BE2C (cell line): ENCODE measurements at regions not wholly inside any gene's neighbourhood (a gene's known extent, or its start where the extent isn't known, plus 50 kb on each side); places are given as distances from the start of the nearest gene placed in this dataset.

Experiments
- DNase-seq: peaks from one replicate; pipeline ENCODE4 v3.0.0-alpha.2; 2020
- H3K27me3 ChIP-seq: fragments of 250-450 bp; sonication (Bioruptor Pico); 2 replicates; pipeline ENCODE4 v1.5.1; 2020; ENCODE audit warnings: mild to moderate bottlenecking
- H3K36me3 ChIP-seq: fragments of 250-450 bp; sonication (Bioruptor Pico); 2 replicates; pipeline ENCODE4 v1.5.1; 2020; ENCODE audit warnings: mild to moderate bottlenecking
- H3K4me1 ChIP-seq: fragments of 250-450 bp; sonication (Bioruptor Pico); 2 replicates; pipeline ENCODE4 v1.5.1; 2020
- H3K4me3 ChIP-seq: 2 replicates; pipeline ENCODE4 v1.5.1; 2011; ENCODE audit warnings: low read depth, low read length
- H3K9me3 ChIP-seq: fragments of 250-450 bp; sonication (Bioruptor Pico); 2 replicates; pipeline ENCODE4 v1.5.1; 2020
- TF ChIP-seq, protein P1 (sequence below): IDR thresholded peaks from 2 replicates; pipeline ENCODE4 v1.5.1; 2012; ENCODE audit warnings: mild to moderate bottlenecking, low read depth, low read length

DNA sequence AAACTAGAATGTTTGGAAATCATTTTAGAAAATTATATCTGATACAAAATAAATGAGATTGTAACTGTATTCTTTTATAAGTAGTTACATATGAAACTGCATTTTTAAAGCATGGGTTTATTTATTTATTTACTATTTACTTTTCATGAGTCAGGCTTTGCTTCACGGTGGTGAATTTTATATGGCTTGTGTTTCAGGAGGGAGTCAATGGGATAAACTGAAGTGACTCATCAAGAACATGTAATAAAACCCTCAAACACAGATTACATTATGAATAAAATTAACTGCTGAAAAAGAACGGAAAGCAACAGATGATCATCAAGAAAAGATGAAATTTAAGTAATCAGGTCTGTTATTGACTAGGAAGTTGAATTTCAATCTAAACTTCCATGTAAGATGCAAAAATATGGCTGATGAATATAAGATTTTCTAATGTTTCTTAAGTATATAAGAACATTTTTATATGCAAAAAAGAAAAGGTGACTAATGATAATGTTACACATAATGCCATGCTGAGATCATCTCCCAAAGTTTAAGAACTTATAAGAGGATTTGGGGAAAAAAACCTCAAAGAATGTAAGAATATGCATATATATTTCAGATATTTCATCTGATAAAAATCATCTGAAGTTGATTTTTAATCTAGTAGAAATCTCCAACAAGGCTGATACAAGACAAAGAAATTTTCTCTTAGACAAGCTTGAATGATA is 383.6 kb downstream of the SLITRK1 start:
- H3K9me3 ChIP-seq = no peaks in the 10 kb centered on the region
- no peak overlapping the region for H3K4me3 ChIP-seq
- H3K4me1 ChIP-seq = no peaks in the 10 kb centered on the region
- no peak for DNase-seq
- H3K36me3 ChIP-seq = no peaks in the 10 kb centered on the region
- 0 out of 2 replicates have a peak, but pooled peaks cover 2% of the 10 kb centered on the region for H3K27me3 ChIP-seq
- TF ChIP-seq, protein P1, sequence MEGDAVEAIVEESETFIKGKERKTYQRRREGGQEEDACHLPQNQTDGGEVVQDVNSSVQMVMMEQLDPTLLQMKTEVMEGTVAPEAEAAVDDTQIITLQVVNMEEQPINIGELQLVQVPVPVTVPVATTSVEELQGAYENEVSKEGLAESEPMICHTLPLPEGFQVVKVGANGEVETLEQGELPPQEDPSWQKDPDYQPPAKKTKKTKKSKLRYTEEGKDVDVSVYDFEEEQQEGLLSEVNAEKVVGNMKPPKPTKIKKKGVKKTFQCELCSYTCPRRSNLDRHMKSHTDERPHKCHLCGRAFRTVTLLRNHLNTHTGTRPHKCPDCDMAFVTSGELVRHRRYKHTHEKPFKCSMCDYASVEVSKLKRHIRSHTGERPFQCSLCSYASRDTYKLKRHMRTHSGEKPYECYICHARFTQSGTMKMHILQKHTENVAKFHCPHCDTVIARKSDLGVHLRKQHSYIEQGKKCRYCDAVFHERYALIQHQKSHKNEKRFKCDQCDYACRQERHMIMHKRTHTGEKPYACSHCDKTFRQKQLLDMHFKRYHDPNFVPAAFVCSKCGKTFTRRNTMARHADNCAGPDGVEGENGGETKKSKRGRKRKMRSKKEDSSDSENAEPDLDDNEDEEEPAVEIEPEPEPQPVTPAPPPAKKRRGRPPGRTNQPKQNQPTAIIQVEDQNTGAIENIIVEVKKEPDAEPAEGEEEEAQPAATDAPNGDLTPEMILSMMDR = no peak

DNA sequence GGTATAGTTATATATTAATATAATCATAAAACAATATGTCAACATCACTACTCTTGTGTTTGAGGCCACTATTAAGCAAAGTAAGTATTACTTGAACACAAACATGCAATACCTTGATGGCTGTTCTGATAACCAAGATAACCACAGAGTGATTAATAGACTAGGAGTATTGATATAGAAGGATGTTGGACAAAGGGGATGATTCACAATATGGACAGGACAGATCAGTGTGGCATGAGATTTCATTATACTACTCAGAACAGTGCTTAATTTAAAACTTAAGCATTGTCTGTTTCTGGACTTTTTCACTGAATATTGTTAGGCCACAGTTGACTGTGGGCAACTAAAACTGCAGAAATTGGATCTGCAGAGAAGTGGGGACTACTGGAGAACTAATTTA is 384.2 kb downstream of the SLITRK1 start:
- H3K4me1 ChIP-seq = no peaks in the 10 kb centered on the region
- no peaks in the 10 kb centered on the region for H3K36me3 ChIP-seq
- H3K27me3 ChIP-seq = 0 out of 2 replicates have a peak, but pooled peaks cover 2% of the 10 kb centered on the region
- no peaks in the 10 kb centered on the region for H3K9me3 ChIP-seq
- DNase-seq = no peak
- H3K4me3 ChIP-seq = no peak overlapping the region
- TF ChIP-seq, protein P1 = no peak

DNA sequence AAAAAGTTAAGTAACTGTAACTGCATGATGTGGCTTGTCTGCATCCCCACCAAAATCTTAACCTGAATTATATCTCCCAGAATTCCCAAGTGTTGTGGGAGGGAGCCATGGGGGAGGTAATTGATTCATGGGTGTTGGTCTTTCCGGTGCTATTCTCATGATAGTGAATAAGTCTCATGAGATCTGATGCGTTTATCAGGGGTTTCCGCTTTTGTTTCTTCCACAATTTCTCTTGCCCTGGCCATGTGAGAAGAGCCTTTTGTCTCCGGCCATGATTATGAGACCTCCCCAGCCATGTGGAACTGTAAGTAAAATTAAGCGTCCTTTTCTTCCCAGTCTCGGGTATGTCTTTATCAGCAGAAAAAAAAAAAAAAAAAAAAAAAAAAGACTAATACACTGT is 385.8 kb downstream of the SLITRK1 start:
- Histone ChIP-seq H3K4me1 (no peaks in the 10 kb centered on the region), H3K4me3 (no peak overlapping the region), H3K36me3 (no peaks in the 10 kb centered on the region), H3K9me3 (no peaks in the 10 kb centered on the region), H3K27me3 (0 out of 2 replicates have a peak, but pooled peaks cover 2% of the 10 kb centered on the region)
- TF ChIP-seq, protein P1 = no peak
- no peak for DNase-seq

DNA sequence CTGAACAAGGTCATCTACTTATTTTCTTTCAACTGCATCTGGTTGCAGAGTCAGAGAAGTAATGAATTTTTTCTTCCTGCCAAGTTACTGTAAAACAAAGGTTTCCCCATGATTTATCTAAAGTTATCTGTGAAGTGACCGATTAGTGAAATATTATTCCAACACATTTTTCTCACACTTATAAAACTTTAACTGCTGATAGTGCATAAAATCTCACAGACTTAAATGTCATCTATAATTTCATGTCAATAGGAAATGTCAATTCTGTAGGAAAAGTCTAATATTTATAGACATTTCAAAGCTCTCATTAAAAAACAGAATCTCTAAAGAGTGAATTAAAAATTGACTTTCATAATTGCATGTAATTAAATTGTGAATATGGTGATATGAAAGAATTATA is 397.2 kb downstream of the SLITRK1 start:
- Histone ChIP-seq H3K27me3 (no peaks in the 10 kb centered on the region), H3K9me3 (no peaks in the 10 kb centered on the region), H3K4me3 (no peak overlapping the region), H3K36me3 (no peaks in the 10 kb centered on the region), H3K4me1 (no peaks in the 10 kb centered on the region)
- TF ChIP-seq, protein P1 = no peak
- no peak for DNase-seq

DNA sequence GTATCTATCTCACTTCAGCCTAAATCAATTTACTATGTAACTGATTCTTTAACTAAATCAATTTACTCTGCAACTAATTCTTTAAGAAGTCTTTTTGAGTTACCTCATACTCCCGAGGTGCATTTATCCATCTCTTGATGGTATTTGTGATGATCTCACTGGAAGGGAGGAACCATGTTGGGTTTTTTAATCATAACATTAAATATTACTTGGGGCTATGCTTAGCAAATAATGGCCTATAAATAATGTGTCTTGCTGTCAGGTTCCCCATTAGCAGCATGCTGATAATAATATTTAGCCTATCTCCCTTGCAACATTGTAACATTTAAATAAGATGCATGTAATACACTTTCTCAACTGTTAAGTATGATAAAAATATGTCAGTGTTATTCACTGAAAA is 411.3 kb downstream of the SLITRK1 start:
- no peak overlapping the region for H3K4me3 ChIP-seq
- H3K36me3 ChIP-seq = no peaks in the 10 kb centered on the region
- TF ChIP-seq, protein P1 = no peak
- H3K4me1 ChIP-seq = no peaks in the 10 kb centered on the region
- no peaks in the 10 kb centered on the region for H3K27me3 ChIP-seq
- H3K9me3 ChIP-seq = no peaks in the 10 kb centered on the region
- no peak for DNase-seq

DNA sequence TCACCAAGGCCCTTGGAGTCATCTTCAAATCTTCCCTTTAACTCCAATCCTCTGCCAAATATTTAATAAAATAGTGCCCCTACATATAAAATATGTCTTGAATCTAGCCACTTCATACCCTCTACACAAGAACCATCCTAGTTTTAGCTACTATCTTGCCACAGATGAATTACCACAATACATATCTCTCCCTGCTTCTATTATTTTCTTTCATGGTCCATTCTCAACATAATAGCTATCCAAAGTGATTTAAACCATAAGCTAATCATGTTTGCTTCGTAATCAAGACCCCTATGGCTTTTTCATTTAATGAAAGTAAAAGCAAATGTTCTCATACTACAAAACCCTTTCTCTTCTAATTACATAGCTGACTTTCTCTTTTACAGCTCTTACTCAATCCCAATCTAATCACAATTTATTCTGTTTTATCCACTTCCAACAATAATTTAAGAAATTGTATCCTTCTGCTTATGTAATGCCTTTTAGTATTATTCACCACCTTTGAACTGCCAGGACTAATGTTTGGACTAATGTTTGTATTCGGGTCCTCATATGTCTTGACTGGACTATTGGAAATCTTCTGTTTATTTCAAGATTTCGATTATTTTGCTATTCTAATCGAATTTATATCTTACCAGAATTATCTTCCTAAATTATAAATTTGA is 412.0 kb downstream of the SLITRK1 start:
- Histone ChIP-seq H3K27me3 (no peaks in the 10 kb centered on the region), H3K4me1 (no peaks in the 10 kb centered on the region), H3K4me3 (no peak overlapping the region), H3K36me3 (no peaks in the 10 kb centered on the region), H3K9me3 (no peaks in the 10 kb centered on the region)
- TF ChIP-seq, protein P1 = no peak
- no peak for DNase-seq
